Heart left ventricle (tissue), 16 donors: ENCODE measurements at regions not wholly inside any gene's neighbourhood (a gene's known extent, or its start where the extent isn't known, plus 50 kb on each side); places are given as distances from the start of the nearest gene placed in this dataset.

Experiments
- ATAC-seq, 4 donors: fragments of 200-7000 bp; cut with Tn5 transposase; one replicate each; pipeline ENCODE4 v1.9.1; 2020 to 2022; ENCODE audit warnings: moderate library complexity in 4 of 4, mild to moderate bottlenecking in 3 of 4, moderate number of reproducible peaks in 1 of 4
- DNase-seq, 5 donors: peaks; one replicate each; pipeline ENCODE4 v3.0.0-alpha.2; 2020
- H3K27ac ChIP-seq, 12 donors: fragments of 200-600 bp; sonication (generic) in 4 of 12; one replicate each; pipeline versions ENCODE4 v1.5.0 to v1.8.0; 2016 to 2022; ENCODE audit warnings: mild to moderate bottlenecking in 2 of 12
- H3K27me3 ChIP-seq, 9 donors: fragments of 200-600 bp; sonication (generic) in 2 of 9; one replicate each; pipeline versions ENCODE4 v1.5.1 to v1.8.0; 2016 to 2022; ENCODE audit warnings: mild to moderate bottlenecking in 3 of 9
- H3K36me3 ChIP-seq, 9 donors: fragments of 200-600 bp; sonication (generic) in 2 of 9; one replicate each; pipeline versions ENCODE4 v1.5.0 to v1.8.0; 2018 to 2022; ENCODE audit warnings: mild to moderate bottlenecking in 2 of 9
- H3K4me1 ChIP-seq, 12 donors: fragments of 200-600 bp; sonication (generic) in 4 of 12; one replicate each; pipeline versions ENCODE4 v1.5.0 to v1.8.0; 2016 to 2022; ENCODE audit warnings: mild to moderate bottlenecking in 3 of 12
- H3K4me3 ChIP-seq, 12 donors: fragments of 200-600 bp; sonication (generic) in 4 of 12; one replicate each; pipeline versions ENCODE4 v1.5.0 to v1.8.0; 2017 to 2022; ENCODE audit warnings: mild to moderate bottlenecking in 9 of 12, moderate library complexity in 4 of 12
- H3K9me3 ChIP-seq, 12 donors: fragments of 200-600 bp; sonication (generic) in 4 of 12; one replicate each; pipeline versions ENCODE4 v1.5.0 to v1.8.0; 2016 to 2022; ENCODE audit warnings: mild to moderate bottlenecking in 1 of 12
- POLR2A ChIP-seq, 2 donors: fragments of 450-650 bp; IDR thresholded peaks; one replicate each; pipeline ENCODE4 v1.6.1; 2017; ENCODE audit warnings: antibody characterized with exemption in 2 of 2, mild to moderate bottlenecking in 2 of 2, moderate library complexity in 2 of 2
- WGBS, 4 donors: extraction: QIAGEN DNeasy Blood & Tissue Kit in 2 of 4; methylation state at CpG; one replicate each; pipeline versions ENCODE4 v1.1.5 to v1.1.7; 2013 to 2018; 5-methylcytosine and 5-hydroxymethylcytosine counted together
- intact Hi-C, 10 donors: fragments of 100-400 bp; cut with DNase I; formaldehyde crosslinking; loops; one replicate each; pipeline versions ENCODE4 v1.11.1 to v1.14.2; 2022
- TF ChIP-seq, protein P1 (sequence below), 12 donors: fragments of 200-600 bp; sonication (generic) in 4 of 12; IDR thresholded peaks; one replicate each; pipeline versions ENCODE4 v1.5.0 to v1.8.0; 2018 to 2022; ENCODE audit warnings: antibody characterized with exemption in 12 of 12, mild to moderate bottlenecking in 5 of 12
- donor health status: ischemic (EF 13 %, LVEDD 7.1; RV severe dilation, severe dysfunction).
- donor health status: healthy with polysubstance abuse.
- donor health status: DM: no; HTN: yes; CAD: no.
- donor health status: DM: no; HTN: no; CAD: no.
- donor health status: ischemic (EF 25% LVEDD 6.9; RV normal size, moderate dysfunction).
- donor health status: ischemic (EF 25% LVEDD 5.7; RV mildly dilated, moderate dysfunction).
- donor health status: healthy.
- donor health status: DM: yes; HTN: yes; CAD: no.
- donor health status: ischemic (EF 35%, LVEDD 5.7; RV mildly dilated, moderate dysfunction).
- donor health status: nonischemic (EF 11% LVEDD 7.7; RV severe dilation, severe dysfunction).
- donor health status: DM: yes; HTN: yes; CAD: no.
- donor health status: PGD.
- donor health status: ischemic (EF 29% LVEDD 5.4; RV normal size, mild dysfunction).
- donor health status: nonischemic (EF 23%, LVEDD 6.1; RV moderate dilation, normal function).

DNA sequence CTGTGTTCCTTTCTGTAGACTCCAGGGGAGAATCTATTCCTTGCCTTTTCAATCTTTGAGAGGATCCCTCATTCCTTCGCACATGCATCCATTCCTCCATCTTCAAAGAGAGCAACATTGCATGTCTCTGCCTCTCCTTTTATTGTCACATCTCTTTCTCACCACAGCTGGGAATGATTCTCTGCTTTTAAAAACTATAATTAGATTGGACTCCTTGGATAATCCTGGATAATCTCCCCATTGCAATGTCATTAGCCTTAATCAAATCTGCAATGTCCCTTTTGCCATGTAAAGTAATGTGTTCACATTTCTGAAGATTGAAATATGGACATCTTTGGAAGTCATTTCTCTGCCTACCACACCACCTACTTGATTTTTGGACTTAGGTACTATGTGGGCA lies 750.1 kb downstream of the COL12A1 start:
- peaks cover 0 to 9% (median 0%) of the 10 kb centered on the region in 12 donors for H3K9me3 ChIP-seq
- 90 to 98% (median 97%) methylated on average over 1 of the region's 1 CpG for WGBS, 4 donors
- TF ChIP-seq, protein P1, sequence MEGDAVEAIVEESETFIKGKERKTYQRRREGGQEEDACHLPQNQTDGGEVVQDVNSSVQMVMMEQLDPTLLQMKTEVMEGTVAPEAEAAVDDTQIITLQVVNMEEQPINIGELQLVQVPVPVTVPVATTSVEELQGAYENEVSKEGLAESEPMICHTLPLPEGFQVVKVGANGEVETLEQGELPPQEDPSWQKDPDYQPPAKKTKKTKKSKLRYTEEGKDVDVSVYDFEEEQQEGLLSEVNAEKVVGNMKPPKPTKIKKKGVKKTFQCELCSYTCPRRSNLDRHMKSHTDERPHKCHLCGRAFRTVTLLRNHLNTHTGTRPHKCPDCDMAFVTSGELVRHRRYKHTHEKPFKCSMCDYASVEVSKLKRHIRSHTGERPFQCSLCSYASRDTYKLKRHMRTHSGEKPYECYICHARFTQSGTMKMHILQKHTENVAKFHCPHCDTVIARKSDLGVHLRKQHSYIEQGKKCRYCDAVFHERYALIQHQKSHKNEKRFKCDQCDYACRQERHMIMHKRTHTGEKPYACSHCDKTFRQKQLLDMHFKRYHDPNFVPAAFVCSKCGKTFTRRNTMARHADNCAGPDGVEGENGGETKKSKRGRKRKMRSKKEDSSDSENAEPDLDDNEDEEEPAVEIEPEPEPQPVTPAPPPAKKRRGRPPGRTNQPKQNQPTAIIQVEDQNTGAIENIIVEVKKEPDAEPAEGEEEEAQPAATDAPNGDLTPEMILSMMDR (IDR thresholded peaks at IDR 0.05), result no peak
- no peak for TF ChIP-seq POLR2A (IDR thresholded peaks at IDR 0.05)
- intact Hi-C loops, result no loop called here
- no peak overlapping the region for H3K4me3 ChIP-seq
- no peaks in the 10 kb centered on the region for H3K27me3 ChIP-seq
- H3K4me1 ChIP-seq, result no peaks in the 10 kb centered on the region
- no peak overlapping the region for H3K27ac ChIP-seq
- ATAC-seq, result no peak
- DNase-seq, result no peak
- H3K36me3 ChIP-seq, result no peaks in the 10 kb centered on the region

DNA sequence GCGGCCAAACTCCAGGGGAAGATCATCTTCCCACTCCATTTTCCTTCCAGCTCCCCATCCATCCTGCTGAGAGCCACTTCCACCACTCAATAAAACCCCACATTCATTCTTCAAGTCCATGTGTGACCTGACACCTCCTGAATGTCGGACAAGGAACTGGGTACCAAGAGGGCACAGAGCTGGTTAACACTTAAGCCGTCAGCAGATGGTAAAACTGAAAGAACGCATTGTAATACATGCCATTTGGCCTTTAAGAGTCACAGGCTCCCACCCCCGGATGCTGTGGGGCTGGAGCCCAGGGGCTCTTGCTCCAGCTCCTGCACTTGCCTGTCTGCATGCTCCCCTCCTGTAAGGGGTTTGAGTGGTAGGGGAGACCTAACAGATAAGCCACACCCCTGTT lies 753.9 kb downstream of the COL12A1 start:
- H3K27me3 ChIP-seq, result no peaks in the 10 kb centered on the region
- WGBS, 4 donors, result 53 to 73% (median 70%) methylated on average over 4 to 5 of the region's 5 CpGs
- TF ChIP-seq, protein P1 (IDR thresholded peaks at IDR 0.05), result no peak
- no peaks in the 10 kb centered on the region for H3K9me3 ChIP-seq
- H3K4me1 ChIP-seq, result no peaks in the 10 kb centered on the region
- DNase-seq, result no peak
- ATAC-seq, result no peak
- no peak overlapping the region for H3K4me3 ChIP-seq
- no peak overlapping the region for H3K27ac ChIP-seq
- intact Hi-C loops, result no loop called here
- H3K36me3 ChIP-seq, result no peaks in the 10 kb centered on the region

DNA sequence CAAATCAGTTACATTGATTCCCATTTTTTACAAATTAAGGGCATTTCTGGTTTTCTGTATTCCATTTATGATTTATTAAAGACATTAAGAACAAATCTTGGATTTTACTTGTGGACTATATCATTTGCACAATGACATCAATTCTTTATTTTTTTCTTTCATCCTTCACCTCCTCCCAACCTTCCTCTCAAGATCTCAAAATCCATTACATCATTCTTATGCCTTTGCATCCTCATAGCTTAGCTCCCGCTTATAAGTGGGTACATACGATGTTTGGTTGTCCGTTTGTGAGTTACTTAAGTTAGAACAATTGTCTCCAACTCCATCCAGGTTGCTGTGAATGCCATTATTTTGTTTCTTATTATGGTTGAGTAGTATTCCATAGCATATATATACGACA lies 752.8 kb downstream of the CD109 start:
- TF ChIP-seq, protein P1 (IDR thresholded peaks at IDR 0.05), result no peak
- TF ChIP-seq POLR2A (IDR thresholded peaks at IDR 0.05), result no peak
- no peak overlapping the region for H3K4me3 ChIP-seq
- no peak overlapping the region for H3K27ac ChIP-seq
- intact Hi-C loops, result no loop called here
- WGBS, 4 donors, result 89 to 93% (median 92%) methylated on average over 4 of the region's 4 CpGs
- H3K9me3 ChIP-seq, result no peaks in the 10 kb centered on the region
- H3K36me3 ChIP-seq, result no peaks in the 10 kb centered on the region
- no peaks in the 10 kb centered on the region for H3K4me1 ChIP-seq
- no peaks in the 10 kb centered on the region for H3K27me3 ChIP-seq
- no peak for ATAC-seq
- DNase-seq, result no peak

DNA sequence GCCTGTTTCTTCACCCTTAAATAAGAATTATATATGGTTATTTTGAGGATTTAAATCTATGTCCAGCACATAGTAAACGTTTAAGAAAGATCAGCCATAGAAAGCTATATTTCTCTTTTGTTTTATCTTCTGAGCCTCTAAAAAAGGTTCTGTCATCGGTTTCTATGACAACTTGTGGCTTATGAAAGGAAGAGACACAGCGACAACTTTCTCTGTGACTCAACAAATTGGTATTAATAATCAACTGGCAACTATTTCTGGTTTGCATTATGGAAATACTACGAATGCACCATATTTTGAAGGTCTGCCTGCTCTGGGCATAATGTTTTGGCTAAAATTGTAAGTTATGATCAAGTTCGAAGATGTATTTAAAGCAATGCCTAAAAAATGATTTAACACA lies 751.0 kb downstream of the CD109 start:
- TF ChIP-seq, protein P1 (IDR thresholded peaks at IDR 0.05), result no peak
- TF ChIP-seq POLR2A (IDR thresholded peaks at IDR 0.05), result no peak
- Histone ChIP-seq H3K36me3 (no peaks in the 10 kb centered on the region), H3K9me3 (no peaks in the 10 kb centered on the region), H3K27ac (no peak overlapping the region), H3K4me3 (no peak overlapping the region), H3K27me3 (no peaks in the 10 kb centered on the region), H3K4me1 (no peaks in the 10 kb centered on the region)
- WGBS, 4 donors, result 66 to 73% (median 70%) methylated on average over 5 of the region's 5 CpGs
- intact Hi-C loops, result no loop called here
- ATAC-seq (no peak), DNase-seq (no peak)
